GM18867 (cell line): ENCODE measurements at regions not wholly inside any gene's neighbourhood (a gene's known extent, or its start where the extent isn't known, plus 50 kb on each side); places are given as distances from the start of the nearest gene placed in this dataset.

Source experiments
- ATAC-seq: cut with Tn5 transposase; IDR thresholded peaks from one replicate; pipeline ENCODE4 v1.9.1; 2021; ENCODE audit warnings: mild to moderate bottlenecking, moderate library complexity; ENCODE audit not compliant: unreplicated experiment

- ATAC-seq = no peak
Measured at GRCh38 chr21:43333298-43334062, 93.5 kb downstream of the SIK1 start.

GRCh38 chr21:43332861-43333297 is 94.1 kb downstream of the SIK1 start:
- ATAC-seq = no peak

GRCh38 chr21:43331962-43332828 is 94.7 kb downstream of the SIK1 start:
- ATAC-seq = no peak

- ATAC-seq = no peak
Measured at GRCh38 chr21:43331111-43331961, 95.6 kb downstream of the SIK1 start.

- no peak for ATAC-seq
Measured at GRCh38 chr21:43330306-43330881, 96.5 kb downstream of the SIK1 start.

- ATAC-seq = no peak
Measured at GRCh38 chr21:43329711-43330269, 97.1 kb downstream of the SIK1 start.

- ATAC-seq = no peak
Measured at GRCh38 chr21:43328958-43329691, 97.8 kb downstream of the SIK1 start.

- no peak for ATAC-seq
Measured at GRCh38 chr21:43328185-43328957, 98.6 kb downstream of the SIK1 start.

- no peak for ATAC-seq
Measured at GRCh38 chr21:43325968-43326715, 100.8 kb downstream of the SIK1 start.

- no peak for ATAC-seq
Measured at GRCh38 chr21:43325036-43325435, 101.9 kb downstream of the SIK1 start.

GRCh38 chr21:43324596-43324995 is 102.3 kb downstream of the SIK1 start:
- no peak for ATAC-seq

GRCh38 chr21:43323244-43324005 is 103.5 kb downstream of the SIK1 start:
- no peak for ATAC-seq

GRCh38 chr21:43322805-43323204 is 104.1 kb downstream of the SIK1 start:
- no peak for ATAC-seq

- ATAC-seq = no peak
Measured at GRCh38 chr21:43322311-43322710, 104.6 kb downstream of the SIK1 start.

- no peak for ATAC-seq
Measured at GRCh38 chr21:43321611-43322010, 105.3 kb downstream of the SIK1 start.

- no peak for ATAC-seq
Measured at GRCh38 chr21:43321111-43321510, 105.8 kb downstream of the SIK1 start.

GRCh38 chr21:43320526-43320925 is 106.4 kb downstream of the SIK1 start:
- no peak for ATAC-seq
